HAP-1 (cell line): ENCODE measurements at regions not wholly inside any gene's neighbourhood (a gene's known extent, or its start where the extent isn't known, plus 50 kb on each side); places are given as distances from the start of the nearest gene placed in this dataset.

ENCODE experiments used
- DNase-seq, 2 experiments: peaks; one replicate each; pipeline ENCODE4 v3.0.0-alpha.2; 2016 to 2020; ENCODE audit warnings: low spot score in 2 of 2
- H3K27me3 ChIP-seq: fragments of 250-450 bp; sonication (Bioruptor Pico); 2 replicates; pipeline ENCODE4 v1.5.1; 2020; ENCODE audit warnings: low read depth, mild to moderate bottlenecking, moderate library complexity
- H3K36me3 ChIP-seq: fragments of 250-450 bp; sonication (Bioruptor Pico); replicated peaks from 2 replicates; pipeline ENCODE4 v1.5.1; 2020; ENCODE audit warnings: mild to moderate bottlenecking
- H3K4me1 ChIP-seq: fragments of 250-450 bp; sonication (Bioruptor Pico); 2 replicates; pipeline ENCODE4 v1.5.1; 2020; ENCODE audit warnings: mild to moderate bottlenecking
- H3K4me3 ChIP-seq: fragments of 250-450 bp; sonication (Bioruptor Pico); 2 replicates; pipeline ENCODE4 v1.5.1; 2020; ENCODE audit warnings: mild to moderate bottlenecking, moderate library complexity
- H3K9me3 ChIP-seq: fragments of 250-450 bp; sonication (Bioruptor Pico); 2 replicates; pipeline ENCODE4 v1.5.1; 2020; ENCODE audit warnings: mild to moderate bottlenecking, moderate library complexity
- in situ Hi-C: fragments of 300-500 bp; cut with MboI; formaldehyde crosslinking; loops from 3 replicates; pipeline ENCODE4 v1.14.3; 2020; ENCODE audit warnings: low sequenced_read_pairs, inconsistent platforms, mixed read lengths

DNA sequence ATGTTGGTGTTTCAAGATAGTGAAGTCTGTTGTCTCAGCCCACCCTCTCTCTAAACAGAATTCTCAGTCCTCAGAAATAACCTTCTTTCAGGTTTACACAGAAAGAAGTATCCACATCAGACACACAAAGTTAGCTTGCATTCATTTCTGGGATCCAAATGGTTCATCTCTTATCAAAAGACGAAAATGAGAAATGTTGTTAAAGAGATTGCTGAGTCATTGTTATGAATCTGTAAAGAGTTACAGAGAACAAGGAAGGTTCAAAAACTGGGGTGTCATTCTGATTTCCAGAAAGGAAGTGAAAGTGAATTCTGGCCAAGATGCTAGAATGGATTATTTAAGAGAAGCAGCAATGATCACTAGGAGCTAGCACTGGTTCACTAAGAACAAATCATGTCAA, 90.5 kb upstream of the ATXN1 start:
- H3K4me3 ChIP-seq, result no peak overlapping the region
- H3K27me3 ChIP-seq, result peaks cover 7% of the 10 kb centered on the region
- H3K4me1 ChIP-seq, result peaks cover 6% of the 10 kb centered on the region
- H3K36me3 ChIP-seq, result no peaks in the 10 kb centered on the region
- DNase-seq, result no peak
- H3K9me3 ChIP-seq, result no peaks in the 10 kb centered on the region
- in situ Hi-C loops, result no loop called here

DNA sequence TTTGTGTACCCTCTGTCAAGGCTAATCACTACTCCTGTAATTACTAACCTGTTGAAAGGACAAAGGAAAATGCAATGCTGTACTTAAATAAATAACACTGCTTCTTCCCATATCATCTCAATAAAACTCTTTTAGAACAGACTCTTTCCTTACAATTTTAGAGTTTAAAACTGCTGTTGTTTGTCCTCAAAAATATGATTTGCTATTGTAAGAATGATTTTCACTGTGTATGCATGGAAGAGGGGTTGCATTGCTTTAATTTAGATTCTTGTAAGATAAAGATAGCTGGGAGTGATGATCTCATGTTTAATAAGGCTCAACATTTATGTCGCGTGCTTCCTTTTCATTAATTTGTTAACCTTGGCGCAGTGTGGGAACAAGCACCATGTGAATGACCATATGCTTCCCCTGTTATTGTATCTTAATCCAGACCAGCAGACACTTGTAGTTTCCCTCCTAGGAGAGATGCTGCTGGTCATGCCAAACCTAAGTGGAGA, 89.8 kb upstream of the ATXN1 start:
- Histone ChIP-seq H3K9me3 (no peaks in the 10 kb centered on the region), H3K4me1 (peaks cover 6% of the 10 kb centered on the region), H3K27me3 (peaks cover 7% of the 10 kb centered on the region), H3K36me3 (no peaks in the 10 kb centered on the region), H3K4me3 (no peak overlapping the region)
- no peak for DNase-seq
- in situ Hi-C loops, result no loop called here

DNA sequence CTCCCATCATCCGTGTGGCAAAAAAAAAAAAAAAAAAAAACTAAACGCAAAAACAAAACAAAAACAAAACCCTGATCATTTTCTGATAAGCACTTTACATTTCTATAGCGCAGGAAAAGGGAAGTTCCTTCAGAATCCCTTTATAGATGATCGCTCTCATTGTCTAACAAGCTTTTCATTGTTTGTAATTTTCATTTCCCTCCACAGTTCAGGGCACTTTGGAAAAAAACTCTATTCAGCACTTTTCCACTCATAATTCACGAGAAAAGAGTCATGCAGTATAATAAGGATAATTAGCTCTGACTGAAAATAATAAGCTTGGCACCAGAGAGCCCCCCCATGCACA, 89.4 kb upstream of the ATXN1 start:
- in situ Hi-C loops, result no loop called here
- H3K9me3 ChIP-seq, result no peaks in the 10 kb centered on the region
- DNase-seq, result peak in 1 of 2 experiments; percentile 62
- peaks cover 6% of the 10 kb centered on the region for H3K4me1 ChIP-seq
- peaks cover 7% of the 10 kb centered on the region for H3K27me3 ChIP-seq
- H3K4me3 ChIP-seq, result no peak overlapping the region
- no peaks in the 10 kb centered on the region for H3K36me3 ChIP-seq

DNA sequence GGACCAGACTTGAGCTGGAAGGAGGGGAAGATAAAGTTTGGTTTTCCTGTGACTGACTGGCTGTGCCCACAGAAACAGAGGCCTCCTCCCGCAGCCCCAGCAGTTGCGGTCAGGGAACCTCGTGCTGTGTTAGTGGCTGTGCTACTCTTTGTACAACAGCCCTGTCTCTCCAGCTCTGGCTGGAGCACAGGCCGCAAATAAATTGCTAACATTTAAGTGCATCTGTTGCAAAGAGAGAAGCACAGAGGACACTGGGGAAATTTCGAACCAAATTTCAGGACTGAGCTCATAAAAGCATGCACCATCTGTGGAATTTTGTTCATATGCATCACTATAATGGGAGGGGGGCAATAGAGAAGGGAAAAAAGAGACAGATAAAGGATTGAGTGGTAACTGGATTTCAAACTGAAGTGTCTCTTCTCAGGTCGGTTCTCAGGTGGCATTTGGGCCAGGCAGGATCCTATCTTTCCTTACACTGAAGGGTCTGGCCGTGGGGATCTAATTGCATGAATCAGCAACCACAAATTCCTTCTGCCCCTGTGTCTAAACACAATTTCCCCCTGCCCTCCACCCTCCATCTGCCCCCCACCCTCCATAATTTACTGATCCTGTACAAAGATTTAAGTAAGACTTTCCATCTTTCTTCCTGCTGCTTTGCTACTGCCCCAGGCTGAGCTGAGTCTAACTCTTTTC, 88.9 kb upstream of the ATXN1 start:
- in situ Hi-C loops, result no loop called here
- Histone ChIP-seq H3K36me3 (no peaks in the 10 kb centered on the region), H3K4me3 (no peak overlapping the region), H3K4me1 (peaks cover 6% of the 10 kb centered on the region), H3K27me3 (peaks cover 7% of the 10 kb centered on the region), H3K9me3 (no peaks in the 10 kb centered on the region)
- DNase-seq, result no peak

DNA sequence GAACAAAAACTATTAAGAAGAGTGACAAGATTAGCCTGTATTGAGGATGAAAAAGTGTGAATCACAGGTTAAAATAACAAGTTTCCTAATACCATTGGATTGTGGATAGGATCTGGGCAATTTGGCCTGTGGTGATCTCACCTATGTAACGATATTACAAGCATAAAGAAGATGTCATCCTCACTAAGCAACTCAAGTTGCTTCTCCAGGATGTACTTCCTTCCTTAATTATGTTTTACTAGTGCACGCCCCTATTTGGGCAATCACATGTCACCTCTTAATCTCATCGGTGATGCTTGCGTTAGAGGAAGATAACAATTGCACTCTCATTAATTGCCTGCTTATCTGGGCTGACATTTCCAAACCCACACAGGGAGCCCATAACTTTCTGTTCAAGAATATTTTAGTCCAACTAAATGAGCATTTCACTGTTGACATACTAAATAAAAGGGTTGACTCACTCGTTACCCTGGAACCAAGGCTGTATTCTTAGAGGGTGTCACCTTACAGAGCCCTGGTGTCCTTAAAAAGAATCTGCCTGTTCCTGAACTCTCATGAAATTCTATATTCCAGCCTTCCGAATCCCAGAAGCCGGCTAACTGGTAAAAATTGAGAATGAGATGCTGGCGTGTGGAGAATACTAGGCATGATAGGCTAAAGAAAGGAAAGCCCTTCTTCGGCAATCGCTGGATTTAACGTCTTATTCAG, 88.2 kb upstream of the ATXN1 start:
- peaks cover 6% of the 10 kb centered on the region for H3K27me3 ChIP-seq
- DNase-seq, result no peak
- H3K36me3 ChIP-seq, result no peaks in the 10 kb centered on the region
- no peaks in the 10 kb centered on the region for H3K9me3 ChIP-seq
- H3K4me1 ChIP-seq, result peaks cover 6% of the 10 kb centered on the region
- H3K4me3 ChIP-seq, result no peak overlapping the region
- in situ Hi-C loops, result no loop called here

DNA sequence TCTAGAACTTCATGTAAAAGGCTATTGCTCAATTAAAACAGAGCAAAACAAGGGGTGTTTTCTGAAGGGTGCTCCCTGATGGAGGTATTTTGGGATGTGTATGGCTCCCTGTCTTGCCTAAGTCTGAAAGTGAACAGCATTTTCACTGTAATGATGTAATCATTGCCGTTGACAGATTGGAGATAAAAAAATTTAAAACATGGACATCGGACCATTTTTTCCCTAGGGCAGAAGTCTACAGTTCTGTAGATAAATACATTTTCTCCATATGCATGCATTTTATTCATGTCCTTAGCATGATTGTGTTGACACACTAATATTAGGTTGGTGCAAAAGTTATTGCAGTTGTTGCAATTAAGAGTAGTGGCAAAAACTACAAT, 85.1 kb upstream of the ATXN1 start:
- in situ Hi-C loops, result no loop called here
- Histone ChIP-seq H3K9me3 (no peaks in the 10 kb centered on the region), H3K4me1 (peaks cover 6% of the 10 kb centered on the region), H3K4me3 (no peak overlapping the region), H3K36me3 (no peaks in the 10 kb centered on the region), H3K27me3 (peaks cover 2% of the 10 kb centered on the region; the same call in 1 of the 2 replicates)
- DNase-seq, result no peak

DNA sequence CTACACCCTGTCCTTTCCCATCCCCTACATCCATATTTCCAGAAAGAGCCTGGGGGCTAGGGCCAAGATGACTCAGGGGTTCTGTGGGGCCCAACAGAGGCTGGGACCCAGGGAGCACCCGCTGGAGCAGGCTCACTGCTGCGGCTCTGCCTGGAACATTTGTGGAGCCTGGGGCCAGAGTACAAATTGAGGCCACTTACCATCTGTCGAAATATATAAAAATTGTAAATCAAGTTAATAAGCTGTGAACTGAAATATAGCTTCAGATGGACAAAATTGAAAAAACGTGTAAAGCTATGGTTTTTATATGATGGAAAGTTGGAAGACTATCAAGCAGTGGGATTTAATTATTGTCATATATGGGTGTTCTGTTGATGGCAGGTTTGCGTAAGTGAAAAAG, 82.9 kb upstream of the ATXN1 start:
- in situ Hi-C loops, result no loop called here
- H3K4me3 ChIP-seq, result no peak overlapping the region
- no peak for DNase-seq

DNA sequence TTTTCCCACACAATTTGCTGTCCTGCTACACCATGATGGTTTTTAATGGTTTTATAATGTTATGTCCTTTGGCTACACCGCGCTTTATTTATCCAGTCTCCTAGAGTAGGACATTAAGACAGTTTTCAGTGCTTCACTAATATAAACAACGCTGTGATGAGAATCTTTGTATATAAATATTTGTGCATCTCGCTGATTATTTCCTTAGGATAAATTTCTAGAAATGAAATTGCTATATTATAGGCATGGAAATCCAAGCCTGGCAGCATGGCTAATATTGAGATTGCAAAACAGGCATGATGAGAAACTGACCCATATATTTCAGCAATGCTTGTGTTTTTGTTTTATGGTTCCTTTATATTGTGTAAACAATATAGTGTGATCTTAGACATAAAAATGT, 81.4 kb upstream of the ATXN1 start:
- H3K36me3 ChIP-seq, result no peaks in the 10 kb centered on the region
- H3K9me3 ChIP-seq, result no peaks in the 10 kb centered on the region
- in situ Hi-C loops, result no loop called here
- no peak overlapping the region for H3K4me3 ChIP-seq
- no peaks in the 10 kb centered on the region for H3K27me3 ChIP-seq
- no peaks in the 10 kb centered on the region for H3K4me1 ChIP-seq
- no peak for DNase-seq

More for the DNA sequence above, 82.9 kb upstream of the ATXN1 start:
- peaks cover under 1% of the 10 kb centered on the region; the same call in 1 of the 2 replicates for H3K27me3 ChIP-seq
- no peaks in the 10 kb centered on the region for H3K4me1 ChIP-seq
- no peaks in the 10 kb centered on the region for H3K9me3 ChIP-seq
- H3K36me3 ChIP-seq, result no peaks in the 10 kb centered on the region

DNA sequence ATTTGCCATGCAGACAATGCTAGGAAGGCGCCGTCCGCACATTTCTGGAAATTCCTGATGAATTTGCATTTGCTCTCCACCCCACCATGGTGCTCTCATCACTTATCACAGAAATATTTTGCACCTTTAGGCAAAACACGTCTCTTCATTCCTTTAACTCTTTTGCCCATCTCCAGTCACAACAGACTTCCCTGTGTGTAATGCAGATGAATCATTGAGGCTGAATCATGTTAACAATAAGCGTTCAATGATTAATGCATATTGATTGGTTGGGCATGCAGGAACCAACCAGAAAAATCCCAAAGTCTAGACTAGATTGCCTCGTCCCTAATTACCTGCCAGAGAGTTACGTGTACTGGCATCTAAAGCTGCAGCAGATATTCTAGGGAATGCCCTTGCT, 80.0 kb upstream of the ATXN1 start:
- no peak for DNase-seq
- in situ Hi-C loops, result no loop called here
- H3K4me1 ChIP-seq, result peaks cover 5% of the 10 kb centered on the region; the same call in 1 of the 2 replicates
- no peaks in the 10 kb centered on the region for H3K36me3 ChIP-seq
- no peaks in the 10 kb centered on the region for H3K27me3 ChIP-seq
- no peaks in the 10 kb centered on the region; the same call in 1 of the 2 replicates for H3K9me3 ChIP-seq
- H3K4me3 ChIP-seq, result no peak overlapping the region

DNA sequence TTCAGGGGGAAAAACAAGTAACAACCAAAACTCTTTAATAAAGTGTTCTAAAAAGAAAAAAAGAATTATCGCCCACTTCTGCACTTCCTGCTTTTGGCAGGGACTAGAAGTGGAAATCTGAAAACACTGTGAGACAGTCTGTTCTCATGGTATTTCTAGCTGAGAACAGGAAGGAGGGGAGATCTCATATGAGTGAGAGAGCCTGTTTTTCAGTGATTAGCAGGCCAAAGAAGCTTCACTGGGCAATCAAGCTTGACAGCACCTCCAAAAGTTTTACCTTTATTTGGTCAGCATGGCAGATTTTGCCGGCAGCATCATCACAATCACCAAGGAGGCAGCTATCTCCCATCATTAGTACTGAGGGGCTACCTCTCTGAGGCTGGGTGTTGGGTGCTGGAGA, 79.5 kb upstream of the ATXN1 start:
- Histone ChIP-seq H3K4me1 (peaks cover 9% of the 10 kb centered on the region; the same call in 1 of the 2 replicates), H3K27me3 (no peaks in the 10 kb centered on the region)

DNA sequence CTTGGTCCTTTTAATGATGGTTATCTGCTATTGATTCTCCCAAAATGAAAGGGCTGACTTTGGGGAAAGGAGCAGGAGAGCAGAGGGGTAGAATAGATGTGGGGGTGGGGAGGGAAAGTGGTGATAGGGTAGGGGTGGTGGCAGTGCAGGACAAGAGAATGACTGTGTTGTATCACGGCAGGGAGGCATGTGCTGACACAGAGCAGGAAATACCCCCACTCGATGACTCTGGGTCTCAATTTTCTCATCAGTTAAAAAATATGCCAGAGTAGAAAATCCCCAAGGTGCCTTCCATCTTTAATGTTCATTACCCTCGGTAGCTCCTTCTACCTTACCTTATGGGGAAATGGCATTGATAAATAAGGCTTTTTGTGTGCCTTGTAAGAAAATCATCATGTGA, 79.0 kb upstream of the ATXN1 start:
- Histone ChIP-seq H3K27me3 (no peaks in the 10 kb centered on the region), H3K4me3 (no peak overlapping the region), H3K4me1 (peaks cover 9% of the 10 kb centered on the region; the same call in 1 of the 2 replicates), H3K36me3 (no peaks in the 10 kb centered on the region), H3K9me3 (no peaks in the 10 kb centered on the region; the same call in 1 of the 2 replicates)
- in situ Hi-C loops, result no loop called here
- DNase-seq, result no peak

More for the DNA sequence above, 79.5 kb upstream of the ATXN1 start:
- Histone ChIP-seq H3K9me3 (no peaks in the 10 kb centered on the region; the same call in 1 of the 2 replicates), H3K4me3 (no peak overlapping the region), H3K36me3 (no peaks in the 10 kb centered on the region)
- in situ Hi-C loops, result no loop called here
- DNase-seq, result no peak

DNA sequence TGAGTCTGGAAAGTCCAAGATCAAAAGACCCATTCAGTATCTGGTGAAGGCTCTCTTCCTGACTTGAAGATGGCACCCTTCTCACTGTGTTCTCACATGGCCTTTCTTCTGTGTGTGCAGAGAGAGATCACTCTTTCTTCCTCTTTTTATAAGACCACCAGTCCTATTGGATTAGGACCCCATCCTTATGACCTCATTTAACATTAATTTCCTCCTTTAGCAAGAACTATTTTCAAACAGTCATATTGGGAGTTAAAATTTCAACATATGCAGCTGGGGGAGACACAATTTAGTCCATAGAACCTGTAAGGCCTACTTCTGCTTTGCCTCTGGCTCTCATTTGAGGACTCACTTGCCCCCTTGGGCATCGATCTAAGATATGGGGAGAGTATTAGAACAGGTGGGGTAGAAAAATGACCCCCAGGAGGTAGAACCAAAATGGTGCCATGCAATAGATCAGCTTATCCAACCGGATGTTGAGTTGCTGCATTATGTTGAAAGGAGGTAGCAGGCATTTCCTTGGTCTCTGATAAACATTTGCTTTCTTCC, 78.4 kb upstream of the ATXN1 start:
- in situ Hi-C loops, result no loop called here

DNA sequence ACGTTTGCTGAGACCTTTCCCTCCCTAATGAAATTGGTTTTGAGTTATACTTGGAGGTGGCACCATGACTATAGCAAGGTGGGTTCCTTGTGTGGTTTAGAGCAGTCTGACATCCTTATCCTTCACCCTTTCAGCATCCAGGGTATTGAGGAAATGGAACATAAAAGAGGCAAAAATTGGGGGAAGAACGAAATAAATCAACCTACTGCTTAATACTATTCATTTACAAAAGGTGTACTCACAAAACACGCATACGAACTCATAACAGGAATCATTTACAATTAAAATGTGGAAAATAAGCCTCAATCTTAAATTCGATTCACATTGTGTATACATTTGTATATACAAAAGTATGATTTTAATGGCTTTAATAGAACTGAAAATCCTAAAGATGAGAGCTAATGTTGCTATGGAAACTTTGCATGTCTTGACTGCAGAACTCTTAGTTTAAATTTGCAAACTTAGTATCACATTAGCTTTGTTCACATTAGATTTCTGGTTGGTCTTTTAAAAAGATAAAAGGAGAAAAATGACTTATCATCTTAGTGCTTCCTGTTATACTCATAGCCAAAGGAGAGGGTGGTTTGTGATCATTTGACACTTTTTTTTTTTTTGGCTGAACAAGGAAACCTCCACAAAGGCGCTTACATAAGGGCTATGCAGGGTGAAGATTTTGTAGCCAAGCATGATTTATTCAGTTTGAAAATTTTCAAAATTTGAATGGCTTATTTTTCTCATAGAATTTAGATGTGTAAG, 76.1 kb upstream of the ATXN1 start:
- Histone ChIP-seq H3K36me3 (no peaks in the 10 kb centered on the region), H3K9me3 (no peaks in the 10 kb centered on the region; the same call in 1 of the 2 replicates), H3K27me3 (no peaks in the 10 kb centered on the region), H3K4me3 (no peak overlapping the region), H3K4me1 (peaks cover 9% of the 10 kb centered on the region; the same call in 1 of the 2 replicates)
- in situ Hi-C loops, result no loop called here
- no peak for DNase-seq

More for the DNA sequence above, 78.4 kb upstream of the ATXN1 start:
- Histone ChIP-seq H3K4me1 (peaks cover 9% of the 10 kb centered on the region; the same call in 1 of the 2 replicates), H3K9me3 (no peaks in the 10 kb centered on the region; the same call in 1 of the 2 replicates), H3K36me3 (no peaks in the 10 kb centered on the region), H3K27me3 (no peaks in the 10 kb centered on the region), H3K4me3 (no peak overlapping the region)
- DNase-seq, result no peak
